GM12878 (cell line): ENCODE measurements at regions not wholly inside any gene's neighbourhood (a gene's known extent, or its start where the extent isn't known, plus 50 kb on each side); places are given as distances from the start of the nearest gene placed in this dataset.

Source experiments
- CEBPB ChIP-seq, 2 experiments: fragments of 150-350 bp in 1 of 2; IDR thresholded peaks; 2 replicates each; pipeline ENCODE4 v1.6.1; 2012 to 2014; ENCODE audit warnings: low read depth in 2 of 2, low read length in 2 of 2, borderline replicate concordance in 1 of 2, inconsistent platforms in 1 of 2
- CTCF ChIP-seq, 3 experiments: IDR thresholded peaks in 2 of 3; conservative IDR thresholded peaks in 1 of 3; 2 replicates each; pipeline ENCODE4 v1.5.1; 2011; ENCODE audit warnings: low read depth in 3 of 3, low read length in 3 of 3, mild to moderate bottlenecking in 3 of 3, control low read depth in 2 of 3, moderate library complexity in 2 of 3, inconsistent platforms in 1 of 3, mixed read lengths in 1 of 3; ENCODE audit not compliant: control insufficient read depth in 2 of 3, insufficient read depth in 1 of 3; ENCODE audit errors: extremely low read depth in 1 of 3
- EZH2 ChIP-seq: IDR thresholded peaks from 2 replicates; pipeline ENCODE4 v1.6.1; 2012; ENCODE audit warnings: low read depth, mild to moderate bottlenecking, control low read depth, inconsistent platforms, low read length, borderline replicate concordance; ENCODE audit not compliant: control insufficient read depth
- MEF2A ChIP-seq: IDR thresholded peaks from 2 replicates; pipeline ENCODE4 v1.6.1; 2011; ENCODE audit warnings: low read depth, mild to moderate bottlenecking, low read length, moderate library complexity; ENCODE audit not compliant: insufficient read depth
- NFIC ChIP-seq: IDR thresholded peaks from 2 replicates; pipeline ENCODE4 v1.6.1; 2012; ENCODE audit warnings: low read depth, mild to moderate bottlenecking, inconsistent platforms, low read length, moderate library complexity
- NR2C2 ChIP-seq: IDR thresholded peaks from 2 replicates; pipeline ENCODE4 v1.6.1; 2011; ENCODE audit warnings: borderline replicate concordance, low read depth; ENCODE audit not compliant: control insufficient read depth, insufficient read length
- POLR2A ChIP-seq: IDR thresholded peaks from 2 replicates; pipeline ENCODE4 v1.6.1; 2011; ENCODE audit warnings: low read depth, mild to moderate bottlenecking, low read length
- POLR2AphosphoS5 ChIP-seq: IDR thresholded peaks from 2 replicates; pipeline ENCODE4 v1.6.1; 2011; ENCODE audit warnings: mild to moderate bottlenecking, low read length, inconsistent platforms
- REST ChIP-seq: IDR thresholded peaks from 2 replicates; pipeline ENCODE4 v1.6.1; 2012; ENCODE audit warnings: mild to moderate bottlenecking, low read depth, low read length
- SMC3 ChIP-seq: IDR thresholded peaks from 2 replicates; pipeline ENCODE4 v1.6.1; 2011; ENCODE audit warnings: low read length, improper control_type of control experiment, borderline replicate concordance
- SP1 ChIP-seq: IDR thresholded peaks from one replicate; pipeline ENCODE4 v1.6.1; 2011; ENCODE audit warnings: low read depth, low read length
- TCF12 ChIP-seq: IDR thresholded peaks from 2 replicates; pipeline ENCODE4 v1.6.1; 2011; ENCODE audit warnings: low read depth, mild to moderate bottlenecking, low read length
- TF ChIP-seq, protein P1 (sequence below): IDR thresholded peaks from 2 replicates; pipeline ENCODE4 v1.6.1; 2012; ENCODE audit warnings: low read depth, low read length, improper control_type of control experiment
- TF ChIP-seq, protein P2 (sequence below): IDR thresholded peaks from 2 replicates; pipeline ENCODE4 v1.6.1; 2012; ENCODE audit warnings: low read depth, low read length, improper control_type of control experiment

DNA sequence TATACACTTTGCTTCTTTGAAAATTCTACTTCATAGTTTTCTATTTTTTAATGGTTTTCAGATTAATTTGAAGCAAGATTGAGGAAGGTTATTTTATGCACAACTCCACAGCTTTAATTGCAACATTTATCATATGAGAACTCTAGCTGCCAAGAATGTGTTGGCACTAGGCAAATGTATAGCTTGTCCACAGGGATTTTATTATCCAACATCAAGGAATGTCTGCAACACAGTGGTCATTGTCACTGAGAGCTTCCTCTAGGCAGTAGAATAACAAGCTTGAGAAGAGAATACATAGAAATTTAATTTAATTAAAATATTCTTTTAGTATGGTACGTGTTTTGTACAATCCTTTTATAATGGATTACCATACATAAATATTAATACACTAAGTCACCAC is 1600.8 kb downstream of the ARAP2 start:
- no peak for TF ChIP-seq REST
- TF ChIP-seq CEBPB (IDR thresholded peaks at IDR 0.05; ENCODE audit: borderline replicate concordance in 1 of 2, low read depth in 2 of 2, low read length in 2 of 2): no peak
- TF ChIP-seq TCF12: no peak
- no peak for TF ChIP-seq CTCF (IDR thresholded peaks at IDR 0.05 in 2 of 3, conservative IDR thresholded peaks at IDR 0.05 in 1 of 3; ENCODE audit: control insufficient read depth in 2 of 3, extremely low read depth in 1 of 3, insufficient read depth in 1 of 3, low read depth in 3 of 3, low read length in 3 of 3)
- no peak for TF ChIP-seq NFIC
- TF ChIP-seq POLR2AphosphoS5: no peak
- no peak for TF ChIP-seq POLR2A
- TF ChIP-seq, protein P1, sequence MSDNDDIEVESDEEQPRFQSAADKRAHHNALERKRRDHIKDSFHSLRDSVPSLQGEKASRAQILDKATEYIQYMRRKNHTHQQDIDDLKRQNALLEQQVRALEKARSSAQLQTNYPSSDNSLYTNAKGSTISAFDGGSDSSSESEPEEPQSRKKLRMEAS: no peak
- no peak for TF ChIP-seq SMC3
- no peak for TF ChIP-seq NR2C2
- TF ChIP-seq MEF2A: no peak
- TF ChIP-seq SP1: no peak
- TF ChIP-seq, protein P2, sequence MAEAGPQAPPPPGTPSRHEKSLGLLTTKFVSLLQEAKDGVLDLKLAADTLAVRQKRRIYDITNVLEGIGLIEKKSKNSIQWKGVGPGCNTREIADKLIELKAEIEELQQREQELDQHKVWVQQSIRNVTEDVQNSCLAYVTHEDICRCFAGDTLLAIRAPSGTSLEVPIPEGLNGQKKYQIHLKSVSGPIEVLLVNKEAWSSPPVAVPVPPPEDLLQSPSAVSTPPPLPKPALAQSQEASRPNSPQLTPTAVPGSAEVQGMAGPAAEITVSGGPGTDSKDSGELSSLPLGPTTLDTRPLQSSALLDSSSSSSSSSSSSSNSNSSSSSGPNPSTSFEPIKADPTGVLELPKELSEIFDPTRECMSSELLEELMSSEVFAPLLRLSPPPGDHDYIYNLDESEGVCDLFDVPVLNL: no peak
- TF ChIP-seq EZH2: no peak
